ENCODE measurements at regions not wholly inside any gene's neighbourhood (a gene's known extent, or its start where the extent isn't known, plus 50 kb on each side); places are given as distances from the start of the nearest gene placed in this dataset.

DNA sequence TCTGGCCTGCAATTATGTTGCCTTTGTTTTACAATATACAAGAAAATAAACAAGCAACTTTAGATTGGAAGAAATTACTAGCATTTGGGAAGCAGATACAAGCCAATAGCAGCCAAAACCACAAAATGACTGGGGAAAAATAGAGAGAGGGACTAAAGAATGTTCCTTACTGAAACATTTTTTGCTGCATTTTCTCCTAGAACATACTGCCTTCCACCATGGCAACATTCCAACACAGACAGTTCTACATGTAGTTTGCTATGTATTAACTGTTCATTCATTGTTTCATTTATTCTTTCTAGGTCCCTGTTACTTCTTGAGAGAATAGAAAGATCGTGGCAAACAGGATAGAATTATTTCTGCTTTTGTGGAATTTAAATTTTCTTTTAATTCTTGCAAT lies 530.2 kb downstream of the RPS29 start:
- 89% methylated on average over 1 of the region's 1 CpG for WGBS (ENCODE audit: insufficient coverage, low coverage, low lambda C conversion rate, missing lambda C conversion rate)
- H3K4me3 ChIP-seq = no peak overlapping the region
- no peak overlapping the region for H3K27ac ChIP-seq
- H3K27me3 ChIP-seq = no peaks in the 10 kb centered on the region
- DNase-seq (no peak), ATAC-seq (no peak)
- no peaks in the 10 kb centered on the region for H3K36me3 ChIP-seq
- intact Hi-C loops (cut with DNase I) = no loop called here
- H3K4me1 ChIP-seq = peaks cover 0 to 20% (median 0%) of the 10 kb centered on the region in 4 donors
- TF ChIP-seq, protein P1, sequence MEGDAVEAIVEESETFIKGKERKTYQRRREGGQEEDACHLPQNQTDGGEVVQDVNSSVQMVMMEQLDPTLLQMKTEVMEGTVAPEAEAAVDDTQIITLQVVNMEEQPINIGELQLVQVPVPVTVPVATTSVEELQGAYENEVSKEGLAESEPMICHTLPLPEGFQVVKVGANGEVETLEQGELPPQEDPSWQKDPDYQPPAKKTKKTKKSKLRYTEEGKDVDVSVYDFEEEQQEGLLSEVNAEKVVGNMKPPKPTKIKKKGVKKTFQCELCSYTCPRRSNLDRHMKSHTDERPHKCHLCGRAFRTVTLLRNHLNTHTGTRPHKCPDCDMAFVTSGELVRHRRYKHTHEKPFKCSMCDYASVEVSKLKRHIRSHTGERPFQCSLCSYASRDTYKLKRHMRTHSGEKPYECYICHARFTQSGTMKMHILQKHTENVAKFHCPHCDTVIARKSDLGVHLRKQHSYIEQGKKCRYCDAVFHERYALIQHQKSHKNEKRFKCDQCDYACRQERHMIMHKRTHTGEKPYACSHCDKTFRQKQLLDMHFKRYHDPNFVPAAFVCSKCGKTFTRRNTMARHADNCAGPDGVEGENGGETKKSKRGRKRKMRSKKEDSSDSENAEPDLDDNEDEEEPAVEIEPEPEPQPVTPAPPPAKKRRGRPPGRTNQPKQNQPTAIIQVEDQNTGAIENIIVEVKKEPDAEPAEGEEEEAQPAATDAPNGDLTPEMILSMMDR (IDR thresholded peaks at IDR 0.05) = no peak
- TF ChIP-seq POLR2A (IDR thresholded peaks at IDR 0.05) = no peak
- no peaks in the 10 kb centered on the region for H3K9me3 ChIP-seq

DNA sequence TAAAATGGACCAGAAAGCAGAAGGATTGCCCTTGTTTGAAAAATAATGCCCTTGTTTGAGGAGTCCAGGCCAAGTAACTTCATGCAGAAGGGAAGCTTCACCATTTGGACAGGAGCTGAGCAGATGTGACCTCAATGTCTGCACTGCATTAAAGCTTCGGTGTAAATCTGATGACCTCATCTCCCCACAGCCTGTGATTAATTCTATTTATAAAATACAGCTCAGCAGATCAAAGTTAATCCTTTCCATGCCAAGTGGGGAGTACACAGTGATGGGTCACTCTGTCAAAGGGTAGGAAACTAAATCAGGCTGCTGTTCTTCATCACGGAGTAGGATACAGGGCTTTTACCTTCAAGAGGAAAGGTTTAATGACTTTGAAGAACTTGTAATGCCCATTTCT lies 533.7 kb downstream of the RPS29 start:
- intact Hi-C loops (cut with DNase I) = no loop called here
- DNase-seq = no peak
- Histone ChIP-seq H3K36me3 (no peaks in the 10 kb centered on the region), H3K4me1 (peaks cover 0 to 6% (median 0%) of the 10 kb centered on the region in 4 donors), H3K4me3 (no peak overlapping the region), H3K27me3 (no peaks in the 10 kb centered on the region), H3K27ac (no peak overlapping the region), H3K9me3 (no peaks in the 10 kb centered on the region)
- TF ChIP-seq, protein P1 (IDR thresholded peaks at IDR 0.05) = no peak
- TF ChIP-seq POLR2A (IDR thresholded peaks at IDR 0.05) = no peak
- 45% methylated on average over 2 of the region's 2 CpGs for whole genome bisulfite sequencing (ENCODE audit: insufficient coverage, low coverage, low lambda C conversion rate, missing lambda C conversion rate)
- peak in 1 of 4 donors; percentile 60 for ATAC-seq

DNA sequence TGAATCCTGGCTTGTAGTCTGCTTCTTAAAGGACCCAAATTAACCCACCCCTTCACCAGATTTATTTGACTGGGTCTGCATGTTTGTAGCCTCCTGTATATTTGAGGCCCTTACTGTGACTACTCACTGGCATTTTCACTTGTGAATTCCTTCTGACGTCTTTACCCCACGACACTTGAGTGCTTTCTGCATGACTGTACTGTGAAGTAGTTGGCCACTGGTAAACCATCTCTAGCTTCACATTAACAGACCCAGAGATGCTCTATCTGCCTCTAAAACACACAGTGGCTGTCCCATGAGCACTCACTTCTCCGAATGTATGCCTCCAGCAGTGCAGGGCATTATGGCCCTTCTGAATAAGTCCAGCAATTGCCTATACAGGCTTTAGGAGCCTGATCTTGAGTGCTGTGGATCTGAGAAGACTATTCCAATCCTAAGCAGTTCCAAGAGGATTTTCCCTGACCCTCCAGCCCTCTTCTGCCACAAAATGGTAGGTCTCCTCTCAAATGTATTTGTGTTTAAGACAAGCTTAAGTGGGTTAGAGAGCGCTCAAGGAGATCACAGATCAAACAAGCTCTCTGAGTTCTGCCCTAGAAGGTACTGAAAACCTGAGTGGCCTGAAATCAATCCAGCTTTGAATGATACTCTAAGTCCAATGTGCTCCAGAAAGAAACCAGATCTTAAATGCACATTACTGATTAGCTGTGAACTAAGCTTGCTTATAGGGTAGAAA lies 534.7 kb downstream of the RPS29 start:
- no peak overlapping the region for H3K27ac ChIP-seq
- DNase-seq = no peak
- no peaks in the 10 kb centered on the region for H3K27me3 ChIP-seq
- ATAC-seq = no peak
- H3K4me3 ChIP-seq = no peak overlapping the region
- H3K36me3 ChIP-seq = no peaks in the 10 kb centered on the region
- TF ChIP-seq, protein P1 (IDR thresholded peaks at IDR 0.05) = no peak
- TF ChIP-seq POLR2A (IDR thresholded peaks at IDR 0.05) = no peak
- no peaks in the 10 kb centered on the region for H3K4me1 ChIP-seq
- 61% methylated on average over 4 of the region's 4 CpGs for WGBS (ENCODE audit: insufficient coverage, low coverage, low lambda C conversion rate, missing lambda C conversion rate)
- H3K9me3 ChIP-seq = no peaks in the 10 kb centered on the region
- intact Hi-C loops (cut with DNase I) = no loop called here

DNA sequence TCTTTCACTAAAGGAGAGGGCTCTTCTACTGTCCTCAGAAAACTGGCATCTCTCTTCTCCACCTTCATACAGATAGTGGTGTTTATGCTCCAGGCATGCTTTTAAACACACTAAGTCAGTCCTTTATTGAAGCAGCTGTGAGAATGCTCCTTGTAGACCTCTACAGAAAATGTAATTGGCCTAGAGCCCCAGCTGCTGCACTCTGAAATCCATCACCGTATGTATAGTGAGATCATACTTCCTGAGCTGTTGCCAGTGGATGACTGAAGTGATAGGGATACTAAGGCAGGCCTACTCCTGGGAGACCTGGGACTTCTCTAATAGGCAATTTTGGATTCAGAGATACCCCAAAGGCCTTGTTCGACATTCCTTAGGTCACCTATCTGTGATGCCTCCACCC lies 535.4 kb downstream of the RPS29 start:
- intact Hi-C loops (cut with DNase I) = no loop called here

More for the DNA sequence above, 535.4 kb downstream of the RPS29 start:
- Histone ChIP-seq H3K36me3 (no peaks in the 10 kb centered on the region), H3K27me3 (no peaks in the 10 kb centered on the region), H3K4me3 (no peak overlapping the region), H3K9me3 (no peaks in the 10 kb centered on the region), H3K27ac (no peak overlapping the region), H3K4me1 (no peaks in the 10 kb centered on the region)
- WGBS (ENCODE audit: insufficient coverage, low coverage, low lambda C conversion rate, missing lambda C conversion rate) = 47% methylated on average over 2 of the region's 2 CpGs
- TF ChIP-seq, protein P1 (IDR thresholded peaks at IDR 0.05) = no peak
- no peak for TF ChIP-seq POLR2A (IDR thresholded peaks at IDR 0.05)
- no peak for DNase-seq
- no peak for ATAC-seq
